ENCODE measurements at regions not wholly inside any gene's neighbourhood (a gene's known extent, or its start where the extent isn't known, plus 50 kb on each side); places are given as distances from the start of the nearest gene placed in this dataset.

DNA sequence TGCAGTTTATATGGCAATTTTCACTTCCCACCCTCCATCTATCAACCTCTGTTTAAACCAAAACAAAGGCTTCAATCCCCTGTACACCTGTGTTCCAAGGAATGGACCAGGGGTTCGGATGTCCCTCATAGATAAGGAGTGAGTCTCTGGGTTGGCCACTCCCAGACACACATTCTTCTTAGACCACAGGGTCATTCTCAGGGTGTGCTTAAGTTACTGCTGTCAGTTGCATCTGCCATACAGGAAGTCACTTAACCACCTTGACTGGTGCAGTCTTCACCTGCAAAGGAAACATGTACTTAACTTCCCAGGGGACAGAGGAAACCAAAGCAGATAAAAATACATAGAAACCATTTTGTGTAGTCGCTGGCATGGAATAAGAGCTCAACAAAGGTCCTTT lies 151.0 kb upstream of the NDUFV2 start:
- TF ChIP-seq, protein P1, sequence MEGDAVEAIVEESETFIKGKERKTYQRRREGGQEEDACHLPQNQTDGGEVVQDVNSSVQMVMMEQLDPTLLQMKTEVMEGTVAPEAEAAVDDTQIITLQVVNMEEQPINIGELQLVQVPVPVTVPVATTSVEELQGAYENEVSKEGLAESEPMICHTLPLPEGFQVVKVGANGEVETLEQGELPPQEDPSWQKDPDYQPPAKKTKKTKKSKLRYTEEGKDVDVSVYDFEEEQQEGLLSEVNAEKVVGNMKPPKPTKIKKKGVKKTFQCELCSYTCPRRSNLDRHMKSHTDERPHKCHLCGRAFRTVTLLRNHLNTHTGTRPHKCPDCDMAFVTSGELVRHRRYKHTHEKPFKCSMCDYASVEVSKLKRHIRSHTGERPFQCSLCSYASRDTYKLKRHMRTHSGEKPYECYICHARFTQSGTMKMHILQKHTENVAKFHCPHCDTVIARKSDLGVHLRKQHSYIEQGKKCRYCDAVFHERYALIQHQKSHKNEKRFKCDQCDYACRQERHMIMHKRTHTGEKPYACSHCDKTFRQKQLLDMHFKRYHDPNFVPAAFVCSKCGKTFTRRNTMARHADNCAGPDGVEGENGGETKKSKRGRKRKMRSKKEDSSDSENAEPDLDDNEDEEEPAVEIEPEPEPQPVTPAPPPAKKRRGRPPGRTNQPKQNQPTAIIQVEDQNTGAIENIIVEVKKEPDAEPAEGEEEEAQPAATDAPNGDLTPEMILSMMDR (IDR thresholded peaks at IDR 0.05; ENCODE audit: control extremely low read depth in 1 of 3, insufficient read depth in 1 of 3, low read depth in 1 of 3, low read length in 3 of 3): no peak
- TF ChIP-seq RAD21 (IDR thresholded peaks at IDR 0.05 in 1 of 2, conservative IDR thresholded peaks at IDR 0.05 in 1 of 2; ENCODE audit: low read depth in 2 of 2, low read length in 2 of 2): no peak
- TF ChIP-seq, protein P2, sequence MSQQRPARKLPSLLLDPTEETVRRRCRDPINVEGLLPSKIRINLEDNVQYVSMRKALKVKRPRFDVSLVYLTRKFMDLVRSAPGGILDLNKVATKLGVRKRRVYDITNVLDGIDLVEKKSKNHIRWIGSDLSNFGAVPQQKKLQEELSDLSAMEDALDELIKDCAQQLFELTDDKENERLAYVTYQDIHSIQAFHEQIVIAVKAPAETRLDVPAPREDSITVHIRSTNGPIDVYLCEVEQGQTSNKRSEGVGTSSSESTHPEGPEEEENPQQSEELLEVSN (IDR thresholded peaks at IDR 0.05): no peak
- TF ChIP-seq SUZ12 (IDR thresholded peaks at IDR 0.05; ENCODE audit: low read length): no peak
- TF ChIP-seq ZNF274 (IDR thresholded peaks at IDR 0.05; ENCODE audit: borderline replicate concordance, extremely low read depth, low read length): no peak
- TF ChIP-seq CEBPB (IDR thresholded peaks at IDR 0.05; ENCODE audit: low read depth, low read length): no peak
- TF ChIP-seq EP300 (IDR thresholded peaks at IDR 0.05; ENCODE audit: borderline replicate concordance in 1 of 2, low read depth in 2 of 2, low read length in 2 of 2): no peak

All from H1 (cell line).